ES-I3 (cell line): ENCODE measurements at regions not wholly inside any gene's neighbourhood (a gene's known extent, or its start where the extent isn't known, plus 50 kb on each side); places are given as distances from the start of the nearest gene placed in this dataset.
A peak's percentile ranks its signal among the peaks of the same experiment; 100 is the strongest.

ENCODE experiments used
- H3K36me3 ChIP-seq: 2 replicates; pipeline ENCODE4 v1.6.1; 2013; ENCODE audit warnings: mild to moderate bottlenecking, low read length, control low read depth, moderate library complexity; ENCODE audit not compliant: insufficient read depth
- H3K4me1 ChIP-seq: 2 replicates; pipeline ENCODE4 v1.6.1; 2013; ENCODE audit warnings: mild to moderate bottlenecking, control low read depth, low read length; ENCODE audit not compliant: insufficient read depth
- H3K9ac ChIP-seq: 2 replicates; pipeline ENCODE4 v1.6.1; 2013; ENCODE audit warnings: low read depth, mild to moderate bottlenecking, low read length, moderate library complexity
- H3K9me3 ChIP-seq: 2 replicates; pipeline ENCODE4 v1.6.1; 2013; ENCODE audit warnings: mild to moderate bottlenecking, low read length, moderate library complexity; ENCODE audit not compliant: control insufficient read depth, insufficient read depth

GRCh38 chr21:38984568-38984967 is 178.8 kb downstream of the ETS2 start:
- peaks cover 38% of the 10 kb centered on the region for H3K4me1 ChIP-seq
- no peaks in the 10 kb centered on the region for H3K9me3 ChIP-seq
- no peaks in the 10 kb centered on the region for H3K36me3 ChIP-seq
- no peak overlapping the region for H3K9ac ChIP-seq

DNA sequence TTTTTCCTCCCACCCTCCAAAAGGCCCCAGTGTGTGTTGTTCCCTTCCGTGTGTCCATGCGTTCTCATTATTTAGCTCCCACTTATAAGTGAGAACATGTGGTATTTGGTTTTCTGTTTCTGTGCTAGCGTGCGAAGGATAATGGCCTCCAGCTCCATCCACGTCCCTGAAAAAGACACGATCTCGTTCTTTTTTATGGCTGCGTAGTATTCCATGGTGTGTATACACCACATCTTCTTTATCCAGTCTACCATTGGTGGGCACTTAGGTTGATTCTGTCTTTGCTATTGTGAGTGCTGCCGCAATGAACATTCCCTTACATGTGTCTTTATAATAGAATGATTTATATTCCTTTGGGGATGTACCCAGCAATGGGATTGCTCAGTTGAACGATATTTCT is 177.8 kb downstream of the ETS2 start:
- Histone ChIP-seq H3K4me1 (peaks cover 47% of the 10 kb centered on the region), H3K9me3 (no peaks in the 10 kb centered on the region), H3K9ac (no peak overlapping the region), H3K36me3 (no peaks in the 10 kb centered on the region)

DNA sequence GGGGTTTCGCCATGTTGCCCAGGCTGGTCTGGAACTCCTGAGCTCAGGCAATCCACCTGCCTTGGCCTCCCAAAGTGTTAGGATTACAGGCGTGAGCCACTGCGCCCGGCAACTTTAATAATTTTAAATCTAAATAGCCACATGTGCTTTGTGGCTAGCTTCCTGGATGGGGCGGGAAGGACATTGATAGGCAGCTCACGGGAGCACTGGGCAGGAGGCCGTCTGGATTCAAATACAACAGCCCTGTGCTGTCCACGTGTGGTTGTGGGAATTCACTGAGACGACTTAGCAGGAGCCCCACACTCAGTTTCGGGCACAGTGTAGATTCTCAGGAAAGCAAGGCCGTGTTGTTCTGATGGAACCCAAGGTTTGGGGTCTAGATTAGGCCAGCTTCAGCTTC is 177.1 kb downstream of the ETS2 start:
- Histone ChIP-seq H3K36me3 (no peaks in the 10 kb centered on the region), H3K9ac (no peak overlapping the region), H3K4me1 (peaks cover 42% of the 10 kb centered on the region), H3K9me3 (no peaks in the 10 kb centered on the region)

GRCh38 chr21:38982096-38982495 is 176.4 kb downstream of the ETS2 start:
- Histone ChIP-seq H3K4me1 (peaks cover 35% of the 10 kb centered on the region), H3K9me3 (no peaks in the 10 kb centered on the region), H3K9ac (no peak overlapping the region), H3K36me3 (no peaks in the 10 kb centered on the region)

DNA sequence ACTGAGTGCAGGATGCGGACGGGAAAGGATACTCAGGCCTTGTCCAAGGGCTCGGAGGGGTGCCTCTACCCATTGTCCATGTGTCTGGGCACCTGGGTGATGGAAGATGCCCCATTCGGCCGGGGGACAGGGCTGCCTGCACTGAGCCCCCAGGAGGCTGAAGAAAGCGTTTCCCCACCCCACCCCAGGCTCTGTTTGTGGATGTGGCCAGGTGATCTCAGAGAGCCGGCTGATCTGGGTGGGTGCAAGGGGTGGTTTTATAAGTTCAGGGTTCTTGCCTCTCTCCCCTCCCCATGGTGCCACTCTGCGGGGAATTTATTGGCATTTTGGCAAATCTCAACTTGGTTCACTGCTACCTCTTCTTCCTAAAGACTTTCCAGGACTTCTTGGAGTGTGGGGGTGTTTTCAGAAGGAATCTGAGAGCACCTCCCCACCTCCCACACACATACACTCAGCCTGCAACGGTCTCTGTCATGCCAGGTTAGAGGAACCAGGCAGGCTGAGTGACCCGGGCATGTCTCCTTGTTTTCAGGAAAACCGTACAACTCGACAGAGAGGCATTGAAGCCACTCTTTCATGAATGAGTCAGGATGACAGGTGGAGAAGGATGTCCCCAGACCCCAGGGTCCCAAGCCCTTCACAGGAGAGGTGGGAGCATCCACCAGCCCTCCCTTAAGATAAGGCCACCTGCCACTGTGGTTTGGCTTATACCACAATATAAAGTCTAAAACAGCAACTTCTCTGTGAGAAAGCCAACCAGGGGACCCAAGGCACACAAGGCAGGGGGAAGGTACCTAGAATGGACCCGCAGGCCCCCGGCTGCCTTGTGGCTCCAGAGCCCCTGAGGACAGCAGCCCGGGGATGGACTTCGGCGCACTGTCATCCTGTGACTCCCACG is 174.9 kb downstream of the ETS2 start:
- Histone ChIP-seq H3K9me3 (no peaks in the 10 kb centered on the region), H3K4me1 (peaks cover 35% of the 10 kb centered on the region), H3K9ac (no peak overlapping the region), H3K36me3 (no peaks in the 10 kb centered on the region)

GRCh38 chr21:38979271-38980121 is 173.8 kb downstream of the ETS2 start:
- no peaks in the 10 kb centered on the region for H3K9me3 ChIP-seq
- no peaks in the 10 kb centered on the region for H3K36me3 ChIP-seq
- H3K9ac ChIP-seq: no peak overlapping the region
- peaks cover 35% of the 10 kb centered on the region for H3K4me1 ChIP-seq

DNA sequence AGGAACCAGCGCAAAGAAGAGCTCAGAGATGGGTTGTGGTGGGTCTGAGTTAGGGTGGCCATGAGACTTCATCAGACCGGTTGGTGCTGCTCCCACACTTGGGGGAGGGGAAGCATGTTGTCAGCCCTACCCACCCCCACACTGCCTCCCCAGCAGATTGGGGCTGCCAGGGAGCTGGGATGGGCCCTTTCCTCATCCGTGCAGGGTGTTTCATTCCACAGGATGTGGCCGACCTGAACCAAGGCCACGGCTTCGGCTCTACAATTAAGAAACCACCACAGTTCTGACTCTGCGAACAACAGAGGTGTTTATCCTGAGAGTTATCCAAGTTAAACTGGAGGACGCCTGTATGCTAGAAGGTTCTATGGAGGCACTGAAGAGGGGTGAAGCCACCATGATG is 171.2 kb downstream of the ETS2 start:
- Histone ChIP-seq H3K36me3 (no peaks in the 10 kb centered on the region), H3K9me3 (no peaks in the 10 kb centered on the region), H3K4me1 (peaks cover 30% of the 10 kb centered on the region), H3K9ac (no peak overlapping the region)

DNA sequence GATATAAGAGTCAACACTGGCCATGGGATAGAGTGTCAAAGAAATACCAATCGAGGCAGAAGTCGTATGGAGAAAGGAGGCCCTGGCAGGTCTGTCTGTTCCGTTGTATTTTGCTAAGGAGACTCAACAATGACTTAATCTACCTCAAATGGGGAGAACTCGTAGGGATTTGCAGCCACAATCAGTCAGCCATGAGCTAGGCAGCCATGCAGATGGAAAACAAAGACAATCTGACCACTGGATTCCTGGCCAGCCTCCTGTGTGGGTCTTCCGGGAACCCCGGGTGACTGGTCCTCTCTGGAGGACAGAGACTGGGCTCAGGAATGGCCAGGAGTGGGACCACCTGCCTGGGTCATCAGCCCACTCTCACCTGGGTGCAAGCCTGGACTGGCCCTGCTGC is 167.8 kb downstream of the ETS2 start:
- H3K9ac ChIP-seq: no peak overlapping the region
- peaks cover 1% of the 10 kb centered on the region; the same call in 1 of the 2 replicates for H3K4me1 ChIP-seq
- H3K9me3 ChIP-seq: no peaks in the 10 kb centered on the region
- no peaks in the 10 kb centered on the region for H3K36me3 ChIP-seq

DNA sequence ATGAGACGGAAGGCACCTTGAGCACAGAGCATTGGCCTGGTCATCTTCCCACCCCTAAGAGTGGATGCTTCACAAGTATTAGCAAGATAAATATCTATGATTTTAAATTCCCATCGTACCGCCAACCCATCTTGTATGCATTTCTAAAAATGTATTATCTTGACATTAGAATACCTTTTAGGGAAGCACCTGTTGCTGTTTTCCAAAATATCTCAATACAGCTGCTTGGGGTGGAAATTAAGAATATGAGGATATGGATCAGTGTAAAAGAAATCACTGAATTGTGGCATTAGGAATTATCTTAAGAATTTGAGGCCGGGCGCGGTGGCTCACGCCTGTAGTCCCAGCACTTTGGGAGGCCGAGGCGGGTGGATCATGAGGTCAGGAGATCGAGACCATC is 166.3 kb downstream of the ETS2 start:
- Histone ChIP-seq H3K36me3 (no peaks in the 10 kb centered on the region), H3K9ac (no peak overlapping the region), H3K4me1 (no peaks in the 10 kb centered on the region), H3K9me3 (no peaks in the 10 kb centered on the region)

DNA sequence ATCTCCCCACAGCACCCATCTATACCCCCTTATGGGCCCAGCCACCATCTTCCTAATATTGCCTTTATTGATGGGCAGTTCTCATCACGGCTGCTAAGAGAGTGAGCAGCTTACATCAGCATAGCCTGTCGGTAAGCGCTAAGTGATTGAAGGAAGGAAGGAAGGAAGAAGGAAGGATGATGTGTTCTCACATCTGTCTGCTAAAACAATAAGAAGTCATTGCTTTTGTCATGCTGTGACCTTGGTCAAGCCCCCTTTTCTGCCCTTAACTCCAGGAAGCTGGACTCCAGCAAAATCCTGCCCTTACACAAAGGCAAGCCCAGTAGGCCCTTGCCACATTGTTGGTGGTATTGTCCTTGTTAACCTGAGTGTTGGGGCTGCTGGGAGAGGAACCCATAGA is 165.0 kb downstream of the ETS2 start:
- no peak overlapping the region for H3K9ac ChIP-seq
- no peaks in the 10 kb centered on the region for H3K9me3 ChIP-seq
- no peaks in the 10 kb centered on the region; the same call in 1 of the 2 replicates for H3K4me1 ChIP-seq
- no peaks in the 10 kb centered on the region for H3K36me3 ChIP-seq

GRCh38 chr21:38968887-38969543 is 163.3 kb downstream of the ETS2 start:
- Histone ChIP-seq H3K4me1 (no peaks in the 10 kb centered on the region; the same call in 1 of the 2 replicates), H3K9ac (no peak overlapping the region), H3K36me3 (no peaks in the 10 kb centered on the region), H3K9me3 (no peaks in the 10 kb centered on the region)

DNA sequence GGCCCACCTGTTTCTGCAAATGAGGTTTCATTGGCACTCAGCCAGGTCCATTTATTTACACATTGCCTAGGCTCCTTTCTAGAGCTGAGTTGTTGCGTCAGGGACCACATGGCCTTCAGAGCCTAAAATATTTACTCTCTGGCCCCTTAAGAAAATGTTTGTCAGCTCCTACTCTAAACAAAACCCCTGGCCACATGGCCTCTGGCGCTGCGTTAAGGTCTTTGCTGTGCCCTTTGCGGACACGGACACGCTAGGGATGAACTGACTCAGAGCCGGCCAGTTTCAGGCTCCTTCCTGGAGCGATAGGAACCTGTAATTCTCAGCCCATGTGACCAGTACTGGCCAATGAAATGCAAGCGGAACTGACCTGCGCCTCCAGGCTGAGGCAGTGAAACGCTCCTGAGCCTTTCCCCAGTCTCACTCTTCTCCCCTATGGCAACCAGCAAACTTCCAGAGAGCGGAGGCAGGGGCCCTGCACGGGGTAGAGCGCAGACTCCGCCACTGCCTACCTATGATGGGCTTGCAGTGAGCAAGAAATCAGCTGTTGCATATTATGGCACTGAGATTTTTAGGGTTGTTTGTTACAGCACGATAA is 160.3 kb downstream of the ETS2 start:
- Histone ChIP-seq H3K9me3 (no peaks in the 10 kb centered on the region), H3K4me1 (no peaks in the 10 kb centered on the region; the same call in 1 of the 2 replicates), H3K36me3 (no peaks in the 10 kb centered on the region), H3K9ac (peak overlapping the region; percentile 11; the same call in 1 of the 2 replicates)

- no peaks in the 10 kb centered on the region for H3K9me3 ChIP-seq
- no peaks in the 10 kb centered on the region for H3K36me3 ChIP-seq
- no peak overlapping the region for H3K9ac ChIP-seq
- no peaks in the 10 kb centered on the region; the same call in 1 of the 2 replicates for H3K4me1 ChIP-seq
Observed at GRCh38 chr21:38965241-38965640, 159.5 kb downstream of the ETS2 start.

GRCh38 chr21:38963006-38963405 is 157.3 kb downstream of the ETS2 start:
- Histone ChIP-seq H3K36me3 (no peaks in the 10 kb centered on the region), H3K9me3 (no peaks in the 10 kb centered on the region), H3K9ac (no peak overlapping the region), H3K4me1 (no peaks in the 10 kb centered on the region; the same call in 1 of the 2 replicates)
